Superior temporal gyrus (tissue), 1 donor: ENCODE measurements at regions not wholly inside any gene's neighbourhood (a gene's known extent, or its start where the extent isn't known, plus 50 kb on each side); places are given as distances from the start of the nearest gene placed in this dataset.

Experiments
- DNase-seq: peaks from one replicate; pipeline ENCODE4 v3.0.0-alpha.2; 2016; ENCODE audit errors: extremely low spot score

DNA sequence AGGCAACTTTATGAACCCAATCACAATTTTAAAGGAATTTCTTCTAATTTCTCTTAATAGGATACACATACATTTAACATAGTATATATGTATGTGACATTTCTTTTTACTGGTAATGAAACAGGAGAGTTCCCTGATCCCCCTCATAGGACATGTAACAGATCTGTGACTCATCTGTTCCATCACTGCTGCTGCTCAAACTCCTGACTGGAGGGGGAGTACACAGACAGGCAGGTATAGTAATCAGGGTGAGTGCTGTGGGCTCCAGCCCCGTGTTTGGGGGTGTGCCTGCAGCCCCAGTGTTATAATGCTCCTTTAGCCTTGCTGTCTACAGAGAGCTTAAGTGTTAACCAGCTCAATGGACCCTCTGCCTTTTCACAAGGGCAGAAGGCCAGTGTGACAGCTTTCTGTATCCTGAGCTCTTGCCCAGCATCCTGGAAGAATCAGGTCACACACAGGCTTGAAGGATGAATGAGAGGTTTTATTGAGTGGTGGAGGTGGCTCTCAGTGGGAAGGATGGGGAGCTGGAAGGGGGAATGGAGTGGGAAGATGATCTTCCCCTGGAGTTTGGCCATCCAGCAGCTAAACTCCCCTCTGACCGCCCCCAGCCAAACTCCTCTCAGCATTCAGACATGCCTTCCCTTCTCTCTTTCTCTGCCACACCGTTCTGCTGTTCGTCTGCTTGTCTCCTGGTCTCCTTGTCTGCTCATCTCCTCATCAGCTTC is 161.3 kb downstream of the ZNF608 start:
- no peak for DNase-seq

DNA sequence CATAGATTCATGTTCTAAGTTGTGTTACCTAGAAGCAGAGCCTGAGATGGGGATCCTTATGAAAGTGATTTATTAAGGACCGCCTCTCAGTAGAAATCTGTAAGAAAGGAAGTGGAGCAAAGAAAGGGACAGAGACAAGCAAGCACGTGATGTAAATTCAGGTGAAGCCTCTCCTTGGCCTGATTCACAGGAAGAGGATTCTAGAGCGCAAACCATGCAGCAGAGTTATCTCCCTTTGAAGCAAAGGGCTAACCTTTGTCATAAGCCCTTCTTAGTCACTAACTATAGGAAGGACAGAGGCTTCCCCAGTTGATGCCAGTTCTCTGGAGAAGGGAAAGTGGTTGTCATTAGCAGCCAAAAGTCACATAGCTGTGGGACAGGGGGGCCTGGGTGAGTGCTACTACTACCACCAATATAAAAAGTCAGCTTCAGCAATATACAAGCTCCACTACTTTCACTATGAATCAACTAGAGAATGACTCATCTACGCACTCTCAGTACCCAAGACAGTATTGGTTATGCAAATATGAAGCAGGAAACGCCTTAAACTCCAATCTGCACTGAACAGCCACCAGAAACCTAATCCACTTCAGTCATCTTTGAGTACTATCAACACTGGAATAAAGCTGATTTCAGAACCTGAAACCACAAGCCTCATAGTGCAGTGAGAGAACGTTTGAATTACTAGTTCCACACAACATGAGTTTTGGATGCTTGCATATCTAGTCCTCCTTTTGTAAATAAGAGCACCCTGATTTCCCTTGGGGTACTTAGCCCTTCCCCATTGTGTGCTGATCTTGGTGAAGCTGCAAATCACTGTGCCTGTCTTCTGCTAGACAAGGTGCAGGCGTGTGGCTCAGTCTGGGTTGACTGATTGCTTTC is 162.7 kb downstream of the ZNF608 start:
- peak; percentile 19 for DNase-seq

DNA sequence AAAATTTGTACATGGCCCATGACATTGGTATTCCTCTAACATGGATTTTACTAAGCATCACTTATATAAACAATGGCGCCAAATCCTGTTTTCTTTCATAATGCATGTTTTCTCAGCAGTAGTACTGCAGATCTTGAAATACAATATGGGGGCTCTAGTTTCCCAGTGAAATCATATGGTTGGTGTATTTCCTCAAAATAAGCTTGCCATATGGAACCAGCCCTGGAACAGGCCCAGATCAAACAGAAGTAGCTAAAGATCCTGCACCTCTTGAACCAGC is 163.9 kb downstream of the ZNF608 start:
- no peak for DNase-seq

DNA sequence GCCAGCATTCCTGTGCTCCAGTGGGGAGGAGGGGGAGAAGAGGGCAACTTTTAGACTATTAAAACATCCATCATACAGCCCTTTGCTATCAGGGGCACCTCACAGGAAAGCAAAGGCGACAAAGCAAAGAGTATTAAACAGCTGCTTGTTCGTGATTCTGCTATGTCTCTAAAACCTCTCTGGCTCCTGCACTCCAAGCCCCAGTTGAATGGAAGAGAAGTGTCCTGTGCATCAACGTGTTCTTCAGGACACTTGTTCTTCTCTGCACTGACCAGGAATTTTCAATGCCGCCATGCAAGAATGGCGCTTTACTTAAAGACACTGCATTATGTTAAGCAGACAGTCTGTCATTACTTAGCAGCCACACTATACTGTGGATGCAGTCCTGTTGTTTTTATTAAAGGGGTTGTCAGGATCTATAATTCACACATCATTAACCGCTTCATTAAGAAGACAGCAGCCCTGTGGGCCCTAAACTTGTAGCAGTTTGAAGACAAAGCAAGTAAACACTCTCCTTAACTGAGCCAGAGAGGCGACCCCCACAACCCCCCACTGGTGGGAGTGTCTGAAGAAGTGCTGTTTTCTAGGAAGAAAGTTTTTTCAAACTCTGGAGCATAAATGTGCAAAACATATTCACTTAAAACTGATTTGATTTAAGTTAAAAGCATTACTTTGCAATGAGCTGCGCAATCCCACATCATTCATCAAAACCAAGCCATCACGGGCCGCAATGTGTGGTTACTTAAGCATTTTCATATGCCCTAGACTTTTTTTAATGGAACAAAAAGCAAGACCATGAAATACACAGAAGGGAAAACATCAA is 164.5 kb downstream of the ZNF608 start:
- DNase-seq, result no peak

DNA sequence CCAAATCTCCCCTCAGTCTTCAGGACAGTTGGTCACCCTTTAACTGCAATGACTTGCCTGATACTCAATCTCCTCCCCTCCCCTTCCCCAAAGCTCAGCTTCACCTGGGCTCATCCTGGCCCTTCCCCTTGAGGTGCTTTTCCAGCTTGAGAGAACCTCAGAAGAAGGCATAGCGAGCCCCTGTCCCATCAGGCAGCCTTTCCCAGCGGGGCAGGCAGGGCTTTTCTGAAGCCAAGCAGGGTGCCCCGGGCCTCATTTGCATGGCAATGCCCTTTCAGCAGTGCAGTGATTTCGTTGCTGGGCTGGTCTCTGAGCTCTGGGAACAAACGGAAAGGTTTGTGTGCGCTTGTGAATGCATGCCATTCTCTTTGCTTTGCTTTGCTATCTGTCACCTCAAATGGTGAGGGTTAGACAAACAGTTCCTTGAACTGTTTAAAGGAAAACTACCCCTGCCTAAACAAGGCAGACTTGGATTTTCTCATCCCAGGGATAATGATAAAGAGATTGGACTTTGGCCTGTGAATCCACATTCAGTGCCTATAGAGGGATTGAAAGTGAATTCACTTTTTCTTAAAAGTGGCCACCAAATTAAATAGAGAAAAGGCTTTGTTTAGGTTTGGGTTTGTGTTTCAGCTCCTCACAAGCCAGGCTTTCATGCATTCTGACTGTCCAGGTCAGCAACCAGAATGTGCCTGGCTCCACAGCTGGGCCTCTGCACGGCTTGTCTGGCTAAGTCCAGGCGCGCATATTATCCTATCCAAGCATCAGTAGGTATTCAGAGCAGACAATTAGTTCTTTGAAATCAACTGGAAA is 165.3 kb downstream of the ZNF608 start:
- DNase-seq, result peak; percentile 71

DNA sequence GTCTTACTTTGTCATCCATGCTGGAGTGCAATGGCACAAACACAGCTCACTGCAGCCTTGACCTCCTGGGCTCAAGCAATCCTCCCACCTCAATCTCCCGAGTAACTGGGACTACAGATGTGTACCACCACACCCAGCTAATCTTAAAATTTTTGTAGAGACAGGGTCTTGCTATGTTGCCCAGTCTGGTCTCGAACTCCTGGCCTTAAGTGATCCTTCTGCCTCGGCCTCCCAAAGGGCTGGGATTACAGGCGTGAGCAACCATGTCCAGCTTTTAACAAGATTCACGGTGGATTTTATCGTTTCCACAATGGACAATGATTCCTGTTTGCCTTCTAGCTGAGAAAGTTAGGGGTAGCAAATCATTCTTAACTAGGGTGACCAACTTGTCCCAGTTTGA is 165.9 kb downstream of the ZNF608 start:
- no peak for DNase-seq

DNA sequence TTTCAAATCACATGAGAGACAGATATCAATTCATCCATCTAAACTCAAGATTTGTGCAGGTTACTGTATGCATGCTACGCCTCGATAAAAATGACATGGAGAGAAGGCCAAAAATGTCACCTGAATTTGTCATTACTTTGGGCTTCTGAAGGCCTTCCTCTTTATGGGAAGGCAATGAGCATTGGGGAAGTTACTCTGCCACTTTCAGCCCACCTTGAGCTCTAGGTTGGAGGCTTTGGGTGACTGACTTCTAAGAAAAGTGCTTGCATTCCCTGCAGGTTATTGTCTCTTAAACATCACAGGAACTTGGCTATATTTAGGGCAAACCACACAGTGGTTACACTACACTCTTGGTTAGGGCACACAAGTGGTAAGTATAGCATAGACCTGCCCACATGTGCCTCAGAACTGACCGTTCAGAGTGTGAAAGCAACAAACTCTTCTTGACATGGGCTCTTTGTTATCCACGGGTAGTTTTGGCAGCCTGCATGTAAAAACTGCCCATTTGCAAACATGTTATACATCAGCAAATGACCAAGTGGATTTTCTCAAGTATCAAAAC is 169.5 kb downstream of the ZNF608 start:
- no peak for DNase-seq

DNA sequence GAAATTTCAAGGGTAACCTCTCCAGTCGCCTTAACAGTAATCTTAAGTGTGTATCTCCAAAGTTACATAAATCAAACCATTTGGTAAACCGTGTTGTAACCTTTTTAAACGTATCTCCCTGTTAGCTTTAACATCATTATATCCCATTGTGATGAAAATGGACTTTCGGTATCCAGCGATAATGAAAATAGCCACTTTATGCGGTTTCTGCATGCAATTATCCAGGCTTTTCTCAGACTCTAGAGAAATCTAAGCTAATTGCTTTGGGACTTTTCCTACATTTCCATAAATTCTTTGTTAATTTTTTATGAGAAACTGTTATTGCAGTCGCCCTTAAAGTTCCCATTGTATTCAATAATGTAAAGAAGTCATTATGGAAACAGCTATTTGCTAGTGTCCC is 170.7 kb downstream of the ZNF608 start:
- DNase-seq, result no peak

DNA sequence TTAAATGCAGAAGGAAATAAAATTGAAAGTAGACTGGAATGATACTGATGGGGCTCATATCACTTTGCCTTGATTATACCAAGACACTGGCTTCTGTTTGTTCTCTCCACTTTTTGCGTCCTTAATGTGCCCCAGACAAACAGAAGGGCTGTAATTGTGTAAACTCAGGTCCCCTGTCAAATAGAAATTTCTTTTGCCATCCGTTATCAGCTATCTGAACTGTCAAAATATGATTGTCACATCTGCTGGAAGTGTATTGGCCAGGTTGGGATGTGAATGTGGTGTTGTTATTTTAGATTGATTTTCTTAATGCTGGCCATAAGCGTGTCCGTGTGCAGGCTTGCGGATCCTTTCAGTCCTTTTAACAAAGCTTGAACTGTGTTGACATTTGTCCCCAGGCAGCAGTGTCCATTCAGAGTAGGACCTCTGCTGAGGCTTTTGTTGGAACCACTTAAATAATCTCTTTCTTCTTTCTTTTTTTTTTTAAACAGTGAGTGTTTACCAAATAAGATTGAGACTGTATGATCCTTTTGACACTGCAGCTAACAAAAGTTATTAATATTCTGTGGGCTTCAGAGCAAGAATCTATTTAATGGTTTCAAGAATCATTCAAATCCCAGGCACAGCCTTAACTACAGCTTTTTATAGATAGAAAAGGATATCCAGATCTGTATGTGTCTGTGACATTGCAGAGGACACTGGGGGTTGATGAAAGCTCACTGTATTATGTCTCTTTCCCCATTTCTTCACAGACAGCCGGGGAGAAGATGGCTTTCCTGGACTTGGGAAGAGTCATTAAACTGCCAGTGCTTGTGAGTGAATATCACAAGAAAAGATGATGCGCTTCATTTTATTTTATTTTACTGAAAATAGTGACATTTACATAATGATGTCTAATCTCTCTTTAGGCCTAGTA is 171.7 kb downstream of the ZNF608 start:
- peak; percentile 90 for DNase-seq

DNA sequence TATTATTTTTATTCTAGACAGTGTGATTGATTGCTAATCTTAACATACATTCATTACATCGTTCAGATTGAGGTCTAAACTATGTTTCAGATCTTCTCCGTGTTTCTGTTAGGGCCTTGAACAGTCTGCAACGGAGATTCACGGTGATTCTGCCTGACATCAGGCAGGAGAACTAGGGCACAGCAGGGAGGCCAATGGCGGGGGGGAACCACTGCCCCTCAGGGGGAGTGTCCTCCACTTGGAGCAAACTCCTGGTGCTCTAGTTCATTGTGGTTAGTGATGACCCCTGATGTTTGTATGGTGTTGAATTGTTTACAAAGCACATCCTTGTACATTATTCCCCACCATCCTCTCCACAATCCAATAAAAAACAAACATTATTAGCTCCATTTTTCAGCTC is 173.5 kb downstream of the ZNF608 start:
- DNase-seq, result no peak

DNA sequence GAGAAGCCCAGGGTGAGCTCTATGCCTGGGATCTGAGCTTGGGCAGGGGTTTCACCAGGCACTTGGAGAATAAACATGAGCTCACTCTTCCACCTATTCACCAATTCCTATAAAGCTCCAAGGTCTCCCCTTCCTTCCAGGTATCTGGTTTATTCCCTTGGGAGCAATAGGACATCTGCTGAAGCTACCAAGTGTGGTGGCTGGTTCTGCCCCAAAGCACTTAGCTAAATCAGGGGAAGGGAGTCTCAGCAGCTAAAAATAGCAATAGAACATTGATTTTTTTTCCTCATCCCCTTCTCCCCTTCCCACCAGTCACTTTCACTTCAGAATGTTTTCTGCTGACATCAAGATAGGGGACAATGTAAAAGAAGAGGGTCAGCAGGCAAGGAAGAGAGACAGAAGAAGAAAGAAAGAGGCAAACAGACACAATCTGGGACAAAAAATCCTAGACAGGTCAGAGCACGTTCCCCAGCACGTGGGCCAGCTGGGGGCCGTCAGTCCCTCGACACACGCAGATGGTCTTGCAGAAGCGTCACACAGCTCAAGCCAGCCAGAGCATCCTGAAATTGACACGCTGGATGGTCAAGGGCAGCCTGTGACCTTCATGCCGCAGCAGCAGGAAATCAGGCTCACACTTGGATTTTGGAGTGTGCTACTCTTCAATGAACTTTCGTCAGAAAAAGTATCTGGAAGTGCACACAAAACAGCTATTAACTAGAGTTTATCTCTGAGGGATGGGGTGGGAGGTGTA is 176.0 kb downstream of the ZNF608 start:
- DNase-seq, result no peak

DNA sequence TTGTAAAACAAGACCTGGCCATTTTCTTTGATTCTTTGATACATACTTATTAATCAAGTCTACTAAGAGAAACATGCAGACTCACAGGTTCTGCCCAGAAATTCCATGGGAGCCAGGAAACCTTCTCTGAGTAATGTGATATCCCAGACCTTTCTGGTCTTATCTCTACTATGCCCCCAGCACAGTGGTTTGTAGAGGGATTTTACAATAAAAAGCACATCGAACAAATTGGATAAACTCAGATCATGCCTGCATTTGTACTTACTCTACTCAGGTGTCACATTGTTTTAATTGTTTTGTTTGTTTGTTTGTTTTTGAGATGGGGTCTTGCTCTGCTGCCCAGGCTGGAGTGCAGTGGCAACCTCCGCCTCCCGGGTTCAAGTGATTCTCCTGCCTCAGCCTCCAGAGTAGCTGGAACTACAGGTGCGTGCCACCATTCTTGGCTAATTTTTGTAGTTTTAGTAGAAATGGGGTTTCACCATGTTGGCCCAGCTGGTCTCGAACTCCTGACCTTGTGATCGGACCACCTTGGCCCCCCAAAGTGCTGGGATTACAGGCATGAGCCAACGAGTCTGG is 179.5 kb downstream of the ZNF608 start:
- DNase-seq, result no peak

DNA sequence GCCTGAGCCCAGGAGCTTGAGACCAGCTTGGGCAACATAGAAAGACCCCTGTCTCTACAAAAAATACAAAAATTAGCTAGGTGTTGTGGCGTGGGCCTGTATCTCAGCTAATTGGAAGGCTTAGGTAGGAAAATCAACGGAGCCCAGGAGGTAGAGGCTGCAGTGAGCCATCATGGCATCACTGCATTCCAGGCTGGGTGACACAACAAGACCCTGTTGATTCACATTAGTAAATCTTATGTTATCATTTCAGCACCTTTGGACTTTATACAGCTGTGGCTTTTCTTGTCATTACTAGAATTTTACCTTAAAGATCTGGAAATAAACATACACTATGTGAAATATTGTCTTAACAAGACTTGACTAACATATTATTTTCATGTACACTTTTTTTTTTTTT is 185.0 kb downstream of the ZNF608 start:
- DNase-seq, result no peak

DNA sequence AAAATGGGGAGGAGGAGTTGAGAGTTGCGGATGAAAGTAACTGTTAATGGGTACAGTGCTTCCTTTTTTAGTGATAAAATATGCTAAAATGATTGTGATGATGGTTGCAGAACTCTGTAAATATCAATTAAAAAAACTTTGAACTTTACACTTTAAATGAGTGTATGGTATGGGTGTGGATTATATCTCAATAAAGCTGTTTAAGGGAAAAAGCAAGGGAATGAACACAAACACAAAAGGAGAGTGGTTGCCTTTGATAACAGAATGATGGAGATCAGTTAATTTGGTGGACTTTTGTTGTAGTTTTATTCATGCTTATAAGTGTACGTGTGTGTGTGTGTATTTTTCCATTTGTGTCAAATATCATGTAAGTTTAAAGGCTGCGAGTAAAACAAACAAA is 186.1 kb downstream of the ZNF608 start:
- DNase-seq, result no peak

DNA sequence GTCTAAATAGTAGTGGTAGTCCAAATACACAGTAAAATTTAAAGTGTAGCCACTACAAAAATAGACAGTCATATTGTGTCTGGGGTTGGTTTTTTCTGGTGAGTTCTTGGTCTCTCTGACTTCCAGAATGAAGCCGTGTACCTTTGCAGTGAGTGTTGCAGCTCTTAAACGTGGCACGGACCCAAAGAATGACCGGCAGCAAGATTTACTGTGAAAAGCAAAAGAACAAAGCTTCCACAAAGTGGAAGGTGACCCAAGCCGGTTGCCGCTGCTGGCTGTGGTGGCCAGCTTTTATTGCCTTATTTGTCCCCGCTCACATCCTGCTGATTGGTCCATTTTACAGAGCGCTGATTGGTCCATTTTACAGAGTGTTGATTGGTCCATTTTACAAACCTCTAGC is 188.7 kb downstream of the ZNF608 start:
- DNase-seq, result no peak

DNA sequence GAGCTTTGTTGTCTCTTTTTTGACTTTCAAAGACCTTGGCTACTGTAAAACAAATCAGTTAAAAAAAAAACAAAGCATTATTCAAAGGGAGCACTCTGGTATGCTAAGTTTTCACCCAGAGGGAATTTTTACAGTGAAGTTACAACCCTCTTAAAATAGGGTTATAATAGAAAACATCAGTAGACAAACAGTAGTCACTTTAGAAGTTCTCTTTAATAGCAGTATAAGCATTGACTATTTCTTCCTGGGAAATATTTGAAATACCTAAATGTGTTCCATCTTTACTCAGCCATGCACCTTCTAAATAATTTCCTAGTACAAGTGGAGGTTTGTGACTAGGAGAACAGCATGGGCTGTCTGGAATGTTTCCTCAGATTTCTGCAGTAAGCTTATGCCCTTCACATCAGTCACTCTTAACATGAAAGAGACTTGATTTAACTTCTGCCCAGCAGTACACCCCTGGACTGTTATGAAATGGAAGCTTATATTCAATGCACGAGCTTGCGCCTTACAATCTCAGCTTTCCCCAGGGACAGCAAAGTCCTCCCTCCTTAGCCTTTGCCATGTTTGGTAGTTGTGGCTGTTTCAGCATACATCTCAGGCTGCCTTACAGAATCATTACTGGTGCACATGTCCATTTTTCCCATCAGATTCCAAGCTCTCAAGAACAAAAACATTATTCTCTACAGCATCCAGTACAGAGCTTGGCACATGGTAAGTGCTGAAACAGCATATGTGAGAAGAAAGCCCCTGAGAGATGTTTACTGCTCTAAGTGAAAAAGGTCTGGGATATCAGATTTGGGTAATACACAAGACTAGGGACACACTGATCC is 191.5 kb downstream of the ZNF608 start:
- no peak for DNase-seq

DNA sequence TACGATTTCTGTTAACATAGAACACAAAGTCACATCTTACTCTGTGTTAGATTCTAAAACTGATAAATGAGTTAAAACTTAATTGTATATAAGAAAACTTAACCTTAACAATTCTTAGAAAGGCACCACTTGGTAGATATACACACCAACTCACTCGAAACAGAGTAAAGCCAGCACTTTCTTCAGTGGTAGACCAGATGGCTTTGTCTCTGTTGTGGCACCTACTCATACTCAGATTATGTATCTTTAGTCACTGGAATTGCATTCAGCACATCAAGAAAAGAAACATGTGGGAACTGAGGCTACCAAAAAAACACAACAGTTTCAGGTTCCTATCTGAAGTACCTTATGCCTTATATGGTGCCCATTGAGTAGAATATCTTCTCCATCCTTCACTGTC is 192.5 kb downstream of the ZNF608 start:
- no peak for DNase-seq

DNA sequence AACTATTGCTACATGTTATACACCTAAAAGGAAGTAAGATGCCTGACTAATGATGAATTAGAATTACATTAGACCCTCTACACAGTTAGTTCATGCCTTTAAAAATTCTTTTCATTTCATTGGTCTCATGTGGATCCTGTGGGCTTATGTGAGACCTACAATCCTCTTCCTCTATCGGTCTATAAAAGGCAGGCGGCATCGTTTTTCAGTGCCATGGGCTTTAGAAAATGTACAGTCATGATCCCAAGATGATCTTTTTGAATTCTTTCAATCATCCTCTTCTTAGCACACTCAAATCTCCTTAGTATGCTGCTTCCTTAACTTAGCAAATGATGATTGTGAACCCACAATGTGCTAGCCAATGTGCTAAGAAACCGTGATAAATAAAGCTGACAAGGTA is 193.9 kb downstream of the ZNF608 start:
- DNase-seq, result no peak
